Caco-2 (cell line): ENCODE measurements at regions not wholly inside any gene's neighbourhood (a gene's known extent, or its start where the extent isn't known, plus 50 kb on each side); places are given as distances from the start of the nearest gene placed in this dataset.

ENCODE experiments used
- BruUV-seq: library from RNA; stranded (reverse); fragments of 400-500 nt; replicated peaks from 2 replicates; lab custom pipeline; 2021; lab: Mats Ljungman, UMichigan
- CTCF ChIA-PET: fragments of 300-600 bp; sonication (Branson Sonifier 250); formaldehyde crosslinking; loops from one replicate; lab custom pipeline; 2022; ENCODE audit warnings: antibody characterized with exemption; lab: Charles Lee
- POLR2A ChIA-PET: fragments of 300-600 bp; sonication (Branson Sonifier 250); formaldehyde crosslinking; loops from one replicate; lab custom pipeline; 2022; ENCODE audit warnings: antibody characterized with exemption; lab: Charles Lee
- DNase-seq, 2 experiments: peaks; one replicate each; pipeline versions ENCODE4 v3.0.0 to v3.0.0-alpha.2; 2020 to 2022
- H3K27me3 ChIP-seq: replicated peaks from 2 replicates; pipeline ENCODE4 v1.6.0; 2011; ENCODE audit warnings: low read length; ENCODE audit not compliant: control insufficient read depth, insufficient read depth
- H3K36me3 ChIP-seq: 2 replicates; pipeline ENCODE4 v1.5.1; 2011; ENCODE audit warnings: low read length; ENCODE audit not compliant: control insufficient read depth, insufficient read depth
- H3K4me1 ChIP-seq: fragments of 250-450 bp; sonication (Bioruptor Pico); 2 replicates; pipeline ENCODE4 v1.5.1; 2020; ENCODE audit warnings: mild to moderate bottlenecking
- H3K4me3 ChIP-seq: 2 replicates; pipeline ENCODE4 v1.5.1; 2011; ENCODE audit warnings: low read depth, mild to moderate bottlenecking, control low read depth, low read length
- H3K9me3 ChIP-seq: fragments of 250-450 bp; sonication (Bioruptor Pico); 2 replicates; pipeline ENCODE4 v1.5.1; 2020; ENCODE audit warnings: mild to moderate bottlenecking, moderate library complexity
- H3K27ac Mint-ChIP-seq: one replicate; pipeline ENCODE4 v1.8.0; 2022; ENCODE audit warnings: mixed read lengths; ENCODE audit not compliant: unreplicated experiment
- H3K27me3 Mint-ChIP-seq: one replicate; pipeline ENCODE4 v1.8.0; 2022; ENCODE audit warnings: mixed read lengths; ENCODE audit not compliant: insufficient read depth, unreplicated experiment
- H3K36me3 Mint-ChIP-seq: one replicate; pipeline ENCODE4 v1.8.0; 2022; ENCODE audit warnings: mild to moderate bottlenecking, mixed read lengths; ENCODE audit not compliant: insufficient read depth, unreplicated experiment
- H3K4me1 Mint-ChIP-seq: one replicate; pipeline ENCODE4 v1.8.0; 2022; ENCODE audit warnings: low read depth, mixed read lengths; ENCODE audit not compliant: unreplicated experiment
- H3K4me3 Mint-ChIP-seq: one replicate; pipeline ENCODE4 v1.8.0; 2022; ENCODE audit warnings: mild to moderate bottlenecking, moderate library complexity, mixed read lengths; ENCODE audit not compliant: unreplicated experiment
- H3K9me3 Mint-ChIP-seq: one replicate; pipeline ENCODE4 v1.8.0; 2022; ENCODE audit warnings: mixed read lengths; ENCODE audit not compliant: unreplicated experiment
- CTCF ChIP-seq, 2 experiments: fragments of 200-600 bp in 1 of 2; IDR thresholded peaks; 1 replicate in 1 of 2; 2 replicates in 1 of 2; pipeline versions ENCODE4 v1.5.1 to v1.8.0; 2011 to 2022; ENCODE audit warnings: antibody characterized with exemption in 1 of 2, control low read depth in 1 of 2, inconsistent platforms in 1 of 2, low read depth in 1 of 2, low read length in 1 of 2, mild to moderate bottlenecking in 1 of 2, moderate library complexity in 1 of 2; ENCODE audit not compliant: insufficient read depth in 1 of 2, severe bottlenecking in 1 of 2, unreplicated experiment in 1 of 2
- intact Hi-C: fragments of 100-400 bp; cut with micrococcal nuclease; formaldehyde crosslinking; loops from one replicate; pipeline ENCODE4 v1.10.0; 2022; ENCODE audit not compliant: unreplicated experiment

- ChIA-PET POLR2A (no interaction called here), CTCF (no interaction called here)
- Mint-ChIP-seq H3K27ac (no peak overlapping the region), H3K27me3 (peaks cover 10% of the 10 kb centered on the region), H3K9me3 (no peaks in the 10 kb centered on the region), H3K4me3 (no peak overlapping the region), H3K4me1 (no peaks in the 10 kb centered on the region), H3K36me3 (no peaks in the 10 kb centered on the region)
- no TSS peak for BruUV-seq
- H3K4me1 ChIP-seq, result no peaks in the 10 kb centered on the region
- TF ChIP-seq CTCF (IDR thresholded peaks at IDR 0.05; ENCODE audit: insufficient read depth in 1 of 2, low read depth in 1 of 2, low read length in 1 of 2, severe bottlenecking in 1 of 2, unreplicated experiment in 1 of 2), result no peak
- no peaks in the 10 kb centered on the region for H3K27me3 ChIP-seq
- no peaks in the 10 kb centered on the region for H3K36me3 ChIP-seq
- no peak for DNase-seq
- intact Hi-C loops, result no loop called here
- no peak overlapping the region for H3K4me3 ChIP-seq
- H3K9me3 ChIP-seq, result no peaks in the 10 kb centered on the region
Measured at GRCh38 chr18:24669502-24669901, 209.1 kb downstream of the HRH4 start.

- Mint-ChIP-seq H3K36me3 (no peaks in the 10 kb centered on the region), H3K9me3 (no peaks in the 10 kb centered on the region), H3K4me3 (no peak overlapping the region), H3K4me1 (no peaks in the 10 kb centered on the region), H3K27ac (no peak overlapping the region), H3K27me3 (peaks cover 6% of the 10 kb centered on the region)
- Histone ChIP-seq H3K4me1 (no peaks in the 10 kb centered on the region), H3K27me3 (no peaks in the 10 kb centered on the region), H3K36me3 (no peaks in the 10 kb centered on the region), H3K4me3 (no peak overlapping the region), H3K9me3 (no peaks in the 10 kb centered on the region)
- ChIA-PET POLR2A (no interaction called here), CTCF (no interaction called here)
- DNase-seq, result no peak
- TF ChIP-seq CTCF (IDR thresholded peaks at IDR 0.05; ENCODE audit: insufficient read depth in 1 of 2, low read depth in 1 of 2, low read length in 1 of 2, severe bottlenecking in 1 of 2, unreplicated experiment in 1 of 2), result no peak
- intact Hi-C loops, result loop anchor here (5.0 kb wide), 1 partner anchor 70 kb away; no protein-coding TSS in a partner anchor
- BruUV-seq, result no TSS peak
Measured at GRCh38 chr18:24672165-24672941, 211.9 kb downstream of the HRH4 start.

GRCh38 chr18:24674200-24674599 is 213.8 kb downstream of the HRH4 start:
- H3K36me3 Mint-ChIP-seq, result no peaks in the 10 kb centered on the region
- no peak for TF ChIP-seq CTCF (IDR thresholded peaks at IDR 0.05; ENCODE audit: insufficient read depth in 1 of 2, low read depth in 1 of 2, low read length in 1 of 2, severe bottlenecking in 1 of 2, unreplicated experiment in 1 of 2)
- no TSS peak for BruUV-seq
- no peak for DNase-seq
- H3K4me3 Mint-ChIP-seq, result no peak overlapping the region
- CTCF ChIA-PET, result no interaction called here
- H3K4me3 ChIP-seq, result no peak overlapping the region
- POLR2A ChIA-PET, result no interaction called here
- H3K36me3 ChIP-seq, result no peaks in the 10 kb centered on the region
- H3K9me3 Mint-ChIP-seq, result no peaks in the 10 kb centered on the region
- peaks cover 11% of the 10 kb centered on the region for H3K27me3 Mint-ChIP-seq
- H3K4me1 ChIP-seq, result no peaks in the 10 kb centered on the region
- no peaks in the 10 kb centered on the region for H3K4me1 Mint-ChIP-seq
- no peaks in the 10 kb centered on the region for H3K27me3 ChIP-seq
- H3K27ac Mint-ChIP-seq, result no peak overlapping the region
- no peaks in the 10 kb centered on the region for H3K9me3 ChIP-seq
- intact Hi-C loops, result loop anchor here (5.0 kb wide), 1 partner anchor 72 kb away; no protein-coding TSS in a partner anchor
